A172 (cell line): ENCODE measurements at regions not wholly inside any gene's neighbourhood (a gene's known extent, or its start where the extent isn't known, plus 50 kb on each side); places are given as distances from the start of the nearest gene placed in this dataset.
A peak's percentile ranks its signal among the peaks of the same experiment; 100 is the strongest.
"Not testable (repeated sequence)": the region's sequence is repeated elsewhere in the genome, so short reads cannot be mapped to it uniquely, and the experiment has no call there.

Experiments
- DNase-seq: peaks from one replicate; pipeline ENCODE4 v3.0.0-alpha.2; 2015; ENCODE audit warnings: low spot score

- no peak for DNase-seq
These were observed 315.4 kb upstream of the CDYL start for GRCh38 chr6:4460586-4461475.

- no peak for DNase-seq
These were observed 316.2 kb upstream of the CDYL start for GRCh38 chr6:4459996-4460395.

GRCh38 chr6:4459032-4459431 is 317.2 kb upstream of the CDYL start:
- DNase-seq: peak; percentile 89

- no peak for DNase-seq
These were observed 316.3 kb upstream of the ECI2 start for GRCh38 chr6:4451718-4452117.

GRCh38 chr6:4451081-4451480 is 315.7 kb upstream of the ECI2 start:
- DNase-seq: no peak

- DNase-seq: no peak
These were observed 314.9 kb upstream of the ECI2 start for GRCh38 chr6:4450237-4450636.

GRCh38 chr6:4449409-4449808 is 314.0 kb upstream of the ECI2 start:
- peak; percentile 38 for DNase-seq

GRCh38 chr6:4448841-4449240 is 313.5 kb upstream of the ECI2 start:
- DNase-seq: no peak

GRCh38 chr6:4447639-4448330 is 312.4 kb upstream of the ECI2 start:
- DNase-seq: no peak

- DNase-seq: peak; percentile 56
These were observed 311.6 kb upstream of the ECI2 start for GRCh38 chr6:4446982-4447381.

GRCh38 chr6:4441981-4442434 is 306.6 kb upstream of the ECI2 start:
- no peak for DNase-seq

GRCh38 chr6:4439159-4439558 is 303.8 kb upstream of the ECI2 start:
- DNase-seq: no peak

- no peak for DNase-seq
These were observed 302.0 kb upstream of the ECI2 start for GRCh38 chr6:4437342-4437741.

- no peak for DNase-seq
These were observed 300.6 kb upstream of the ECI2 start for GRCh38 chr6:4435981-4436445.

- DNase-seq: no peak
These were observed 299.3 kb upstream of the ECI2 start for GRCh38 chr6:4434655-4435054.

- DNase-seq: no peak
These were observed 297.8 kb upstream of the ECI2 start for GRCh38 chr6:4433199-4433598.

GRCh38 chr6:4426968-4427367 is 291.6 kb upstream of the ECI2 start:
- DNase-seq: no peak

GRCh38 chr6:4421837-4422236 is 286.5 kb upstream of the ECI2 start:
- DNase-seq: no peak

GRCh38 chr6:4420160-4420865 is 284.9 kb upstream of the ECI2 start:
- no peak for DNase-seq

GRCh38 chr6:4415549-4415948 is 280.2 kb upstream of the ECI2 start:
- DNase-seq: no peak

GRCh38 chr6:4414078-4414477 is 278.7 kb upstream of the ECI2 start:
- not testable (repeated sequence) for DNase-seq

- DNase-seq: peak; percentile 46
These were observed 277.7 kb upstream of the ECI2 start for GRCh38 chr6:4413073-4413472.
